ENCODE measurements at regions not wholly inside any gene's neighbourhood (a gene's known extent, or its start where the extent isn't known, plus 50 kb on each side); places are given as distances from the start of the nearest gene placed in this dataset.

- Histone ChIP-seq H3K9ac (no peak overlapping the region), H3K4me3 (IDR thresholded peaks at IDR 0.05; ENCODE audit: insufficient read depth, low read depth, low read length) (no peak overlapping the region), H3K79me2 (ENCODE audit: insufficient read depth, low read depth) (no peaks in the 10 kb centered on the region), H3K4me1 (ENCODE audit: low read depth, poor library complexity, severe bottlenecking) (no peaks in the 10 kb centered on the region), H3K36me3 (ENCODE audit: insufficient read depth) (no peaks in the 10 kb centered on the region), H2AFZ (ENCODE audit: low read depth) (no peak overlapping the region), H3K27me3 (ENCODE audit: insufficient read depth, low read depth) (no peaks in the 10 kb centered on the region), H4K20me1 (ENCODE audit: insufficient read depth) (no peaks in the 10 kb centered on the region), H3K4me2 (no peak overlapping the region), H3K27ac (no peak overlapping the region)
- no peak for TF ChIP-seq CTCF (conservative IDR thresholded peaks at IDR 0.05; ENCODE audit: low read depth, low read length)
Measured at GRCh38 chr11:131223198-131223991, 147.0 kb upstream of the NTM start.

- H3K9ac ChIP-seq: no peak overlapping the region
- no peak overlapping the region for H3K4me2 ChIP-seq
- H3K27ac ChIP-seq: no peak overlapping the region
- no peaks in the 10 kb centered on the region for H3K79me2 ChIP-seq (ENCODE audit: insufficient read depth, low read depth)
- H2AFZ ChIP-seq (ENCODE audit: low read depth): no peak overlapping the region
- H4K20me1 ChIP-seq (ENCODE audit: insufficient read depth): no peaks in the 10 kb centered on the region
- H3K4me1 ChIP-seq (ENCODE audit: low read depth, poor library complexity, severe bottlenecking): no peaks in the 10 kb centered on the region
- no peak overlapping the region for H3K4me3 ChIP-seq (IDR thresholded peaks at IDR 0.05; ENCODE audit: insufficient read depth, low read depth, low read length)
- no peaks in the 10 kb centered on the region for H3K27me3 ChIP-seq (ENCODE audit: insufficient read depth, low read depth)
- TF ChIP-seq CTCF (conservative IDR thresholded peaks at IDR 0.05; ENCODE audit: low read depth, low read length): no peak
- no peaks in the 10 kb centered on the region for H3K36me3 ChIP-seq (ENCODE audit: insufficient read depth)
Measured at GRCh38 chr11:131228378-131228777, 142.0 kb upstream of the NTM start.

GRCh38 chr11:131229221-131229620 lies 141.2 kb upstream of the NTM start:
- TF ChIP-seq CTCF (conservative IDR thresholded peaks at IDR 0.05; ENCODE audit: low read depth, low read length): no peak
- Histone ChIP-seq H3K4me3 (IDR thresholded peaks at IDR 0.05; ENCODE audit: insufficient read depth, low read depth, low read length) (no peak overlapping the region), H2AFZ (ENCODE audit: low read depth) (no peak overlapping the region), H3K9ac (no peak overlapping the region), H3K36me3 (ENCODE audit: insufficient read depth) (no peaks in the 10 kb centered on the region), H3K27ac (no peak overlapping the region), H3K79me2 (ENCODE audit: insufficient read depth, low read depth) (no peaks in the 10 kb centered on the region), H3K27me3 (ENCODE audit: insufficient read depth, low read depth) (no peaks in the 10 kb centered on the region), H3K4me2 (no peak overlapping the region), H4K20me1 (ENCODE audit: insufficient read depth) (no peaks in the 10 kb centered on the region), H3K4me1 (ENCODE audit: low read depth, poor library complexity, severe bottlenecking) (no peaks in the 10 kb centered on the region)

- H3K36me3 ChIP-seq (ENCODE audit: insufficient read depth): no peaks in the 10 kb centered on the region
Measured at GRCh38 chr11:131231317-131231940, 139.0 kb upstream of the NTM start.

More at GRCh38 chr11:131231317-131231940, 139.0 kb upstream of the NTM start:
- Histone ChIP-seq H3K4me2 (no peak overlapping the region), H3K4me3 (IDR thresholded peaks at IDR 0.05; ENCODE audit: insufficient read depth, low read depth, low read length) (no peak overlapping the region), H3K79me2 (ENCODE audit: insufficient read depth, low read depth) (no peaks in the 10 kb centered on the region), H3K27ac (no peak overlapping the region), H3K9ac (no peak overlapping the region), H4K20me1 (ENCODE audit: insufficient read depth) (no peaks in the 10 kb centered on the region), H2AFZ (ENCODE audit: low read depth) (no peak overlapping the region), H3K27me3 (ENCODE audit: insufficient read depth, low read depth) (no peaks in the 10 kb centered on the region), H3K4me1 (ENCODE audit: low read depth, poor library complexity, severe bottlenecking) (no peaks in the 10 kb centered on the region)
- TF ChIP-seq CTCF (conservative IDR thresholded peaks at IDR 0.05; ENCODE audit: low read depth, low read length): no peak
